ENCODE measurements at regions not wholly inside any gene's neighbourhood (a gene's known extent, or its start where the extent isn't known, plus 50 kb on each side); places are given as distances from the start of the nearest gene placed in this dataset.
"Not testable (repeated sequence)": the region's sequence is repeated elsewhere in the genome, so short reads cannot be mapped to it uniquely, and the experiment has no call there.

DNA sequence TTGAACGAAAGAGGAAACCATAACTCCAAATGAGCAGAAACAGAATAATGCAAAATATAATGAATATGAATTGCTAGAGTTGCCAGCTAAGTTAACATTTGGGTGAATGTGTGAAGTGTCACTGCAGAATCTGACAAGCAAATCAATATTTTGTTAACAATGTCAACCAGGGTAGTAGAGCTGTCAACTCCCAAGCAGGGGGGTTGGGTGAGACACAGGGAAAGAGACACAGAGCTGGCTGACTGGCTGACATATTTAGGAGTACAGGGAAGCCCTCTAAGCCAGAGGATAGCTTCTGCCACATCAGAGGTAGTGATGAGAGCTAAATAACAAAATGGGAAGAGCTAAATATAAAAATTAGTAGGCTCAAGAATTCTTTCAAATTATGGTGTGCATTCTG is 393.1 kb upstream of the KCND2 start:
- no peak for DNase-seq (ENCODE audit: low read depth)

DNA sequence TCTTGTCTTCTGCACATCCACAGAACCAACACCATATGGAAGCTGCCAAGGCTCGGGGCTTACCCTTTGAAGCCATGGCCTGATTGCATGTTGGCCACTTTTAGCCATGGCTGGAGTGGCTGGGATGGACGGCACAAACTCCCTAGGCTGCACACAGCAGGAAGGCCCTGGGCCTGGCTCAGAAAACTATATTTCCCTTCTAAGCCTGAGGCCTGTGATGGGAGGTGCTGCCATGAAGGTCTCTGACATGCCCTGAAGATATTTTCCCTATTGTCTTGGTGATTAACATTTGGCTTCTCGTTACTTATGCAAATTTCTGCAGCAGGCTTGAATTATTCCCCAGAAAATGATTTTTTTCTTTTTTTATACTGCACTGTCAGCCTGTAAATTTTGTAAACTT is 387.0 kb upstream of the KCND2 start:
- no peak for DNase-seq (ENCODE audit: low read depth)

GRCh38 chr7:119886525-119886924 is 386.4 kb upstream of the KCND2 start:
- not testable (repeated sequence) for DNase-seq (ENCODE audit: low read depth)

- DNase-seq (ENCODE audit: low read depth) = no peak
Observed at GRCh38 chr7:119888251-119888650, 384.7 kb upstream of the KCND2 start.

- no peak for DNase-seq (ENCODE audit: low read depth)
Observed at GRCh38 chr7:119890631-119891030, 382.3 kb upstream of the KCND2 start.

DNA sequence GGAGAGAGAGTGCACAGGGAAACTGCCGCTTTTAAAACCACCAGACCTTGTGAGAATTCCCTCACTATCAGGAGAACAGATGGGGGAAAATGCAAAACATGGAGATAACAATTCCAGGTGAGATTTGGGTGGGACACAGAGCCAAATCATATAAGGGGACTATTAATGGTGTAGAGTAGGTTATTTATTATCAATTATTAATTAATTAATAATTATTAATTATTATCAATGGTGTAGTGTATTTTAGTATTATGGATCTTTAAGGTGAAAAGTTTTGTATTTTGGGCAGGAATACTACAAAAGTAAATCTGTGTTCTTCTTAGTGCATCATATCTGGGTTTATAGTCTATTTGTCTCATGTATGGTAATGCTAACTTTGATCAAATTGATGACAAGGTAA is 377.7 kb upstream of the KCND2 start:
- no peak for DNase-seq (ENCODE audit: low read depth)

DNA sequence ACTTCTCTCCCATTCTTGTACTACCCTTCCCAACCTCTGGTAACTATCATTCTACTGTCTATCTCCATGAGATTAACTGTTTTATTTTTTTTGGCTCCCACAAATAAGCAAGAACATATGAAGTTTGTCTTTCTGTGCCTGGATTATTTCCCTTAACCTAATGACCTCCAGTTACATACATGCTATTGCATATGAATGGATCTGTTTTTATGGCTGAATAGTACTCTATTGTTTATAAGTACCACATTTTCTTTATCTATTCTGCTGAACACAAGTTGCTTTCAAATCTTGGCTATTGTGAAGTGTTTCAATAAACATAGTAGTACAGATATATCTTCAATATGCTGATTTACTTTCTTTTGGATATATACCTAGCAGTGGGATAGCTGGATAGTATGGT is 376.6 kb upstream of the KCND2 start:
- DNase-seq (ENCODE audit: low read depth) = no peak

DNA sequence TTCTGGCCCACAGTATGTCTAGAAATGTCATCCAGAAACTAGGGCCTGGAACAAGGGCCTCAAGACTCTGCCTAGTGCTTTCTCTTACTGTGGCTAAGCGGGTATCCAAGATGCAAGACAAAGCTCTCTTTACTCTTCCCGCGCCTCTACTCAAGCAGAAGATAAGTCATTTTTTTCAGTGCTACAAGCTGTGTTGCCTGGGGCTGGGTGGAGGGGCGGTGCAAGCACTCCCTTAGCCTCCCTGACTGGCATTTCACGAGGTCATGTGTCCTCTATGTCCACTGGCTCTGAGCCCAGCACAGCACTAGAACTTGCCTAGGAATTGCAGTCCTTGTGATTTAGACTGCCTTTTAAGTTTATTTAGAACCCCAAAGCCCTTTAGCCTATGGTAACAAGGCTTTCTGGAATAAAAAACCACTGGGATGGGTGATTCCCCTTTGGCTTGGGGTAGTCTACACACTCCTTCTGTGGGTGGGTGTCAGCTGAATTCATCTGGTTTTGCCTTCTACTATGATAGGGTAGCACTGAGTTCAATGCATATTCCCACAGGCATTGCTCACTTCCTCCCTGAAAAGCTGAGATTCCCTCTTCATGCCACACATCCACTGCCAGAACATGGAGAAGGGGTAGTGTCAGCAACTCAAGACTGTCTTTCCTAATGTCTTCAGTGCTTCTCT is 371.8 kb upstream of the KCND2 start:
- no peak for DNase-seq (ENCODE audit: low read depth)

DNA sequence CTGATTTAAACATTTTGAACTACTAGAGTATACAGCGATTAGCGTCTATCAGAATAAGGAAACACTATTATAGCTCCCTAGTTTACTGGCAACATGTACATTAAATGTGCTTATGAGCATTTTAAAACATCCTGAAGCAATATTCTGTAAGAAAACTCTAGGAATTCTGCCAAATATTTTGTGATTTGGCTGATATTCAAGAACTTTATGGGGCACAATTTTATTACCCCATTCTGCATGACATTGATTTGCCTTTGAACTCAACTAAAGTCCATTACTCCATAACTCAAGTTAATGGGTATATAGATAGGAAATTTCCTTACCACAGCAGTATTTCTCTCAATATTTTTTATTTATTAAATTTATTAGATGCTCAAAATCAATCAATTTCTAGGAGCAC is 369.9 kb upstream of the KCND2 start:
- no peak for DNase-seq (ENCODE audit: low read depth)

- no peak for DNase-seq (ENCODE audit: low read depth)
Observed at GRCh38 chr7:119905495-119905894, 367.5 kb upstream of the KCND2 start.

GRCh38 chr7:119908948-119909347 is 364.0 kb upstream of the KCND2 start:
- no peak for DNase-seq (ENCODE audit: low read depth)

GRCh38 chr7:119914119-119914518 is 358.9 kb upstream of the KCND2 start:
- not testable (repeated sequence) for DNase-seq (ENCODE audit: low read depth)

GRCh38 chr7:119916501-119916900 is 356.5 kb upstream of the KCND2 start:
- no peak for DNase-seq (ENCODE audit: low read depth)

DNA sequence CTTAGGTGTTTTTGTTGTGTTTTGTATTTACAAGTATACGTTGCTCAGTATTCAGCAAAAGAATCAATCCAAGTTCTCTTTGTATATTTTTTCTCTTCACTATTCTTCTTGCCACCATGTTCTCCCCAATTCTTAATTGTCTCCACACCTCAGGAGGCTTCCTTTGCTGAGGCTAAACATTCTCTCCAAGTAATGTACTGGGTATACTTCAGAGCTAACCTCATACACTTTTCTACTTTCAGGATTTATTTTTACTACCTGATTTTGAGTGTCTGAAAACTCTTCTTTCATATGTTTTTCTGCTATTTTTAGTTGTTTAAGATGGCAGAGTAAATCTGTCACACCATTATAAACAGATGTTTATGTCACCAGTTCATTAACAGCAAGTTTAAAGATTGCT is 354.8 kb upstream of the KCND2 start:
- no peak for DNase-seq (ENCODE audit: low read depth)

DNA sequence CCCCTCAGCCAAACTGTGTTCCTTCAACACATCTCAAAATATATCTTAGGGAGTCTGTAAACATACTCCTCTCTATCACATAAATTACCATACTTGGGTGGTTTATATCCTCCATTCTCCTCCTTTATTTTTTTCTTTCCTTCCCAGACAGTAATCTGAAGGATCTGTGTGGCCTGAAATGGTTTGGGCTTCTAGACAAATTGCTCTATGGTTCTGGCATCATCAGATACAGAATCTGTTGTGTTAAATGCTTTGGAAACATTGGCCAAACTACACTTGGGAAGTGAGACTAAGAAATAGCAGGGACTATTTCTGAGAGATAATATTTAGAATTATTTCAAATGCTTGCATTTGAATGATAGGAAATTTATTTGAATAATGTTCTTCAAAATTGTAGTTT is 353.0 kb upstream of the KCND2 start:
- no peak for DNase-seq (ENCODE audit: low read depth)

DNA sequence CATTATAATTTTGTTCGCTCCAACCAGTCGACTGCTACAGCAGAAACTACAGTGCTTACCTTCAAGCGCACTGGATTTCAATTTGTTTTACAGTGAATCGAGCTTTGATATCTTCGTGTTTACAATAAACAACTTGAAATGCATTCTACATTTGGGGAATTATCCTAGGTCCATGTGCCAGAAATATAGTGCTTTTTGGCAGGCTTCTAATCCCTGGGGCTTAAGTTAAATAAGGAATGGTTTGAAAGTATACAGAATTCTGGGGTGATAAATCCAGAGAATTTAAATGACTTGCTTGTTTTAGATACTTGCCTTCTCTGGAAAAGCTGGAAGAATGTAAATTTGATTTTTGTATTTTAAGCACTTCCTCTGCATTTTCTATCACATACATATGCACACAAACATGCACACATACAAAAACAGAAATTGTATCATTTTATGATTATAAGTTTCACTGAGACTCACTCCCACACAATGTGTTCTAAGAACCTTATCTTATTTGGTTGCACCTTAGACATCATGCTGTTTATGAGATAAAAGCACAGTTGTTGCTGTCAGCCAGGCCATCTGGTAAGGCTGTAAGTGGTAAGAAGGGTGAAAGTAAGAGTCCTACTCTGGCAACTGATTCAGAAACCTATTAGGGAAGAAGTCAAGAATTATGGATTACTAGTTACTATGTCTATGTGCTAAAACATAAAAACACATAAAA is 347.2 kb upstream of the KCND2 start:
- no peak for DNase-seq (ENCODE audit: low read depth)

- no peak for DNase-seq (ENCODE audit: low read depth)
Observed at GRCh38 chr7:119929891-119930290, 343.1 kb upstream of the KCND2 start.

- no peak for DNase-seq (ENCODE audit: low read depth)
Observed at GRCh38 chr7:119931230-119931824, 341.6 kb upstream of the KCND2 start.

DNA sequence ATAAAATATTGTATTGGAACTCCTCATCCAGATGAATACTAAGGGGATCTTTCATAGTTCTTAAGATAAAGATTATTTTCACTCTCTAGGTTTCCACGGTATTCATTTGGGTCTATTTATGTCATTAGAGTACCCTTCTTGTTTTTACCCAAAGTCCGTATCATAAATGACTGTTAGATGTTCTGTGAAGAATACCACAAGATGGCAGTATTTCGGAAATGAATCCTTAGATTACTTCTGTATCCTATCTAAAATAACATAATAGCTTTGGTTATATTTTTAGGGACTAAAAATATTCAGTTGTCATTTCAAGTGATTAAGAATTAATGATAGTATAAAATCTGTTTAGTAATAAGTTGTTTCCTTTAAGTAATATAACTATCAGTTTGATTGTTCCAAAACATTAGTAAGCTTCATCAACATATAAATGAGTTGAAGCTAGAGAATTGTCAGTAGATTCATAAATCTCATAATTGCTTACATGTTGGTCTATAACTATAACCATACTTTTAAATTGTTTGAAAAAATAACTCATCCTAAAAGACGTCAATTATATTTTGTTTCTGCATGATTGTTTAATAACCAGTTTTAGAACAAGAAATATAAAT is 337.5 kb upstream of the KCND2 start:
- no peak for DNase-seq (ENCODE audit: low read depth)

DNA sequence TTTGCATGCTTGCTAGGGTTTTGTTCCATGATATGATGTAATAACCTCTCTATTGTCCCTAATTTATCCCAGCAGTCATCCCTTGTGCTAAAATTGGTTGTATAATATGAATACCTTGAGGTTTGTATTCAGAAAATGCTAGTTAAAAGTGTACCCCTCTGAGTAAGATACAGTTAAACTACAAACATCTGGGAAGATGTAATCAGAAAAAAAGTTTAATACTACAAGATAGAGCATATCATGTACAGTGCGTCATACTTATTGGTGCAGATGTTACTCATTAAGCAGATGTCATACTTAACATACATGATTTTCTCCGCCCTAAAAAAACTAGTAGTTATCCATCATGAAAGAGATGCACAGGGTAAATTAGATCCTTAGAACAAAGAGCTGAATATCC is 336.1 kb upstream of the KCND2 start:
- DNase-seq (ENCODE audit: low read depth) = no peak

GRCh38 chr7:119937745-119938144 is 335.2 kb upstream of the KCND2 start:
- no peak for DNase-seq (ENCODE audit: low read depth)

- no peak for DNase-seq (ENCODE audit: low read depth)
Observed at GRCh38 chr7:119943942-119944600, 328.9 kb upstream of the KCND2 start.

GRCh38 chr7:119944601-119944972 is 328.4 kb upstream of the KCND2 start:
- DNase-seq (ENCODE audit: low read depth) = no peak

All from HS-5 (cell line).